Smooth muscle cell (in vitro differentiated cells): ENCODE measurements at regions not wholly inside any gene's neighbourhood (a gene's known extent, or its start where the extent isn't known, plus 50 kb on each side); places are given as distances from the start of the nearest gene placed in this dataset.

ENCODE experiments used
- DNase-seq: peaks from one replicate; lab custom pipeline; 2025; ENCODE audit not compliant: unreplicated experiment; lab: John Stamatoyannopoulos, UW
- H2AFZ ChIP-seq: fragments of 200-600 bp; sonication (generic); 2 replicates; pipeline ENCODE4 v1.6.0; 2016; ENCODE audit warnings: antibody characterized with exemption, low read depth, mild to moderate bottlenecking
- H3F3A ChIP-seq: fragments of 200-600 bp; sonication (generic); 2 replicates; pipeline ENCODE4 v1.6.0; 2017; ENCODE audit warnings: antibody characterized with exemption, low read depth
- H3K27ac ChIP-seq: fragments of 200-600 bp; sonication (generic); 2 replicates; pipeline ENCODE4 v1.5.1; 2016; ENCODE audit warnings: low read depth, mild to moderate bottlenecking
- H3K27me3 ChIP-seq: fragments of 200-600 bp; sonication (generic); 2 replicates; pipeline ENCODE4 v1.6.1; 2016; ENCODE audit warnings: low read depth, mild to moderate bottlenecking
- H3K36me3 ChIP-seq: fragments of 200-600 bp; sonication (generic); 2 replicates; pipeline ENCODE4 v1.5.1; 2016; ENCODE audit warnings: low read depth
- H3K4me1 ChIP-seq: fragments of 200-600 bp; sonication (generic); 2 replicates; pipeline ENCODE4 v1.5.1; 2016; ENCODE audit warnings: low read depth
- H3K4me2 ChIP-seq: fragments of 200-600 bp; sonication (generic); 2 replicates; pipeline ENCODE4 v1.6.0; 2016; ENCODE audit warnings: mild to moderate bottlenecking
- H3K4me3 ChIP-seq: fragments of 200-600 bp; sonication (generic); 2 replicates; pipeline ENCODE4 v1.5.1; 2016; ENCODE audit warnings: mild to moderate bottlenecking
- H3K79me2 ChIP-seq: fragments of 200-600 bp; sonication (generic); 2 replicates; pipeline ENCODE4 v1.6.0; 2016; ENCODE audit warnings: low read depth, mild to moderate bottlenecking
- H3K9ac ChIP-seq: fragments of 200-600 bp; sonication (generic); 2 replicates; pipeline ENCODE4 v1.6.0; 2016; ENCODE audit warnings: low read depth
- H3K9me3 ChIP-seq: fragments of 200-600 bp; sonication (generic); replicated peaks from 2 replicates; pipeline ENCODE4 v1.5.1; 2016; ENCODE audit warnings: low read depth
- H4K20me1 ChIP-seq: fragments of 200-600 bp; sonication (generic); 2 replicates; pipeline ENCODE4 v1.6.0; 2016; ENCODE audit warnings: low read depth
- CTCF ChIP-seq: fragments of 200-600 bp; sonication (generic); IDR thresholded peaks from 2 replicates; pipeline ENCODE4 v1.5.1; 2017; ENCODE audit warnings: borderline replicate concordance, mild to moderate bottlenecking, antibody characterized with exemption; ENCODE audit not compliant: insufficient read depth, poor library complexity, severe bottlenecking
- WGBS: methylation state at CpG from one replicate; pipeline ENCODE4 v1.1.7; 2016; ENCODE audit warnings: low lambda C conversion rate; 5-methylcytosine and 5-hydroxymethylcytosine counted together

GRCh38 chr2:133635131-133635530 lies 66.9 kb upstream of the NCKAP5 start:
- Histone ChIP-seq H3K79me2 (no peaks in the 10 kb centered on the region), H3F3A (no peaks in the 10 kb centered on the region), H3K4me3 (no peak overlapping the region), H4K20me1 (no peaks in the 10 kb centered on the region), H3K27me3 (no peaks in the 10 kb centered on the region), H3K36me3 (no peaks in the 10 kb centered on the region), H3K27ac (peak overlapping the region; percentile 94), H3K4me1 (no peaks in the 10 kb centered on the region), H3K9me3 (no peaks in the 10 kb centered on the region), H2AFZ (no peak overlapping the region), H3K9ac (no peak overlapping the region), H3K4me2 (peak overlapping the region; percentile 75)
- no peak for DNase-seq
- TF ChIP-seq CTCF: no peak

GRCh38 chr2:133636287-133636686 lies 68.0 kb upstream of the NCKAP5 start:
- no peaks in the 10 kb centered on the region for H3K27me3 ChIP-seq
- H4K20me1 ChIP-seq: no peaks in the 10 kb centered on the region
- no peak overlapping the region for H3K9ac ChIP-seq
- no peak overlapping the region for H3K4me3 ChIP-seq
- no peaks in the 10 kb centered on the region for H3F3A ChIP-seq
- no peaks in the 10 kb centered on the region for H3K4me1 ChIP-seq
- no peaks in the 10 kb centered on the region for H3K9me3 ChIP-seq
- peak overlapping the region; percentile 35 for H2AFZ ChIP-seq
- TF ChIP-seq CTCF: no peak
- no peaks in the 10 kb centered on the region for H3K36me3 ChIP-seq
- H3K79me2 ChIP-seq: no peaks in the 10 kb centered on the region
- no peak overlapping the region for H3K4me2 ChIP-seq
- DNase-seq: no peak
- peak overlapping the region; percentile 94 for H3K27ac ChIP-seq
- WGBS: 93% methylated on average over 2 of the region's 2 CpGs

- H3K9ac ChIP-seq: no peak overlapping the region
- no peaks in the 10 kb centered on the region for H3K9me3 ChIP-seq
- H2AFZ ChIP-seq: no peak overlapping the region
- H3K4me1 ChIP-seq: no peaks in the 10 kb centered on the region
- no peaks in the 10 kb centered on the region for H3K79me2 ChIP-seq
- no peaks in the 10 kb centered on the region for H4K20me1 ChIP-seq
- no peak for DNase-seq
- H3F3A ChIP-seq: no peaks in the 10 kb centered on the region
- H3K27ac ChIP-seq: no peak overlapping the region
- no peaks in the 10 kb centered on the region for H3K27me3 ChIP-seq
- TF ChIP-seq CTCF: no peak
- no peaks in the 10 kb centered on the region for H3K36me3 ChIP-seq
- no peak overlapping the region for H3K4me3 ChIP-seq
- no peak overlapping the region for H3K4me2 ChIP-seq
Measured at GRCh38 chr2:133640103-133640502, 71.8 kb upstream of the NCKAP5 start.

- Histone ChIP-seq H3K9me3 (no peaks in the 10 kb centered on the region), H3F3A (no peaks in the 10 kb centered on the region), H3K4me1 (no peaks in the 10 kb centered on the region), H3K79me2 (no peaks in the 10 kb centered on the region), H2AFZ (no peak overlapping the region), H3K27me3 (no peaks in the 10 kb centered on the region), H4K20me1 (no peaks in the 10 kb centered on the region), H3K27ac (no peak overlapping the region), H3K36me3 (no peaks in the 10 kb centered on the region), H3K9ac (no peak overlapping the region), H3K4me2 (no peak overlapping the region), H3K4me3 (no peak overlapping the region)
- no peak for DNase-seq
- TF ChIP-seq CTCF: peak; percentile 15
- 22% methylated on average over 1 of the region's 1 CpG for WGBS
Measured at GRCh38 chr2:133641497-133641896, 73.2 kb upstream of the NCKAP5 start.
